GM10248 (cell line): ENCODE measurements at regions not wholly inside any gene's neighbourhood (a gene's known extent, or its start where the extent isn't known, plus 50 kb on each side); places are given as distances from the start of the nearest gene placed in this dataset.

ENCODE experiments used
- CTCF ChIA-PET: fragments of 300-600 bp; sonication (Branson Sonifier 250); formaldehyde crosslinking; extraction: SDS; loops from one replicate; lab custom pipeline; 2021; ENCODE audit warnings: antibody characterized with exemption; lab: Yijun Ruan, JAX
- POLR2A ChIA-PET: fragments of 350-650 bp; sonication (Branson Sonifier 250); formaldehyde crosslinking; extraction: SDS; loops from one replicate; lab custom pipeline; 2020; ENCODE audit warnings: antibody characterized with exemption; lab: Yijun Ruan, JAX
- DNase-seq: peaks from one replicate; pipeline ENCODE4 v3.0.0; 2012; ENCODE audit errors: extremely low spot score
- CTCF ChIP-seq: IDR thresholded peaks from 2 replicates; pipeline ENCODE4 v1.5.1; 2012; ENCODE audit warnings: mild to moderate bottlenecking, low read depth; ENCODE audit errors: extremely low read depth, missing control alignments, control extremely low read depth

- no peak for DNase-seq
- TF ChIP-seq CTCF: no peak
- ChIA-PET POLR2A (no interaction called here), CTCF (no interaction called here)
Measured at GRCh38 chr9:7974335-7974960, 174.9 kb upstream of the DMAC1 start.

GRCh38 chr9:7973123-7973522 is 173.5 kb upstream of the DMAC1 start:
- TF ChIP-seq CTCF: no peak
- ChIA-PET CTCF (no interaction called here), POLR2A (no interaction called here)

GRCh38 chr9:7970681-7971330 is 171.2 kb upstream of the DMAC1 start:
- no peak for DNase-seq
- CTCF ChIA-PET: no interaction called here

More at GRCh38 chr9:7973123-7973522, 173.5 kb upstream of the DMAC1 start:
- DNase-seq: no peak

GRCh38 chr9:7968687-7969086 is 169.1 kb upstream of the DMAC1 start:
- ChIA-PET CTCF (interaction anchor here (0.8 kb wide), 1 partner anchor 21 kb away, joined by 4 read pairs; no protein-coding TSS in a partner anchor), POLR2A (no interaction called here)
- TF ChIP-seq CTCF: no peak
- no peak for DNase-seq

More at GRCh38 chr9:7970681-7971330, 171.2 kb upstream of the DMAC1 start:
- no peak for TF ChIP-seq CTCF
- POLR2A ChIA-PET: no interaction called here

- POLR2A ChIA-PET: no interaction called here
- DNase-seq: no peak
- TF ChIP-seq CTCF: no peak
- CTCF ChIA-PET: no interaction called here
Measured at GRCh38 chr9:7967851-7968250, 168.3 kb upstream of the DMAC1 start.

- TF ChIP-seq CTCF: no peak
- CTCF ChIA-PET: interaction anchor here (1.2 kb wide), 2 partner anchors 9 to 15 kb away, joined by 3 read pairs; no protein-coding TSS in a partner anchor
- POLR2A ChIA-PET: no interaction called here
- no peak for DNase-seq
Measured at GRCh38 chr9:7967093-7967827, 167.7 kb upstream of the DMAC1 start.
